Germinal center (tissue), 1 donor: ENCODE measurements at regions not wholly inside any gene's neighbourhood (a gene's known extent, or its start where the extent isn't known, plus 50 kb on each side); places are given as distances from the start of the nearest gene placed in this dataset.
"Not testable (repeated sequence)": the region's sequence is repeated elsewhere in the genome, so short reads cannot be mapped to it uniquely, and the experiment has no call there.

Source experiments
- DNase-seq: peaks from one replicate; pipeline ENCODE4 v3.0.0; 2012; ENCODE audit warnings: mixed read lengths, low spot score

DNA sequence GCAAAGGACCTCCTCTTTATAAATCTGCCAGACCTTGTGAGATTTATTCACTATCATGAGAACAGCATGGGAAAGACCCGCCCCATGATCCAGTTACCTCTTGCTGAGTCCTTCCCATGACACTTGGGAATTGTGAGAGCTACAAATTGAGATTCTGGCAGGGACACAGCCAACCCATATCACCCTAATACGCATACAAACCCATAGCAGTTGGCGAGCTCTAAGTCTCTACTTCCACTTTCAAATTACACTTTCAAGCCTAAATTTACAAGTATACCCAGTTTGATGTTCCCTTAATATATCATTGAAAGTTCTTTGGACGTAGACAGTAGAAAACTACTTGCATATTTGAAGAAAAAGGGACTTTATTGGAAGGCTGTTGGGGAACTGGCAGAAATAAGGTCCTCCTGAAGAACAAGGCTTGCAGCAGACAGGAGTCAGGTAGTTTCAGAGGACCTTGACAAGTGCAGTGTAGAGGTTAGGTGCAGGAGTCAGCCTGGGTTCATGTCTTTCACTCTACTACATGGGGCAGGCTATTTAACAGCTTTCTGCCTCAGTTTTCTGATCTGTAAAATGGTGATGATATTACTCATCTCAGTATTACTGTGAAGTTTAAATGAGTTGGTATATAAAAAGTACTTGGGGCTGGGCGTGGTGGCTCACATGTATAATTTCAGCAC lies 107.9 kb upstream of the EEF2KMT start:
- no peak for DNase-seq

DNA sequence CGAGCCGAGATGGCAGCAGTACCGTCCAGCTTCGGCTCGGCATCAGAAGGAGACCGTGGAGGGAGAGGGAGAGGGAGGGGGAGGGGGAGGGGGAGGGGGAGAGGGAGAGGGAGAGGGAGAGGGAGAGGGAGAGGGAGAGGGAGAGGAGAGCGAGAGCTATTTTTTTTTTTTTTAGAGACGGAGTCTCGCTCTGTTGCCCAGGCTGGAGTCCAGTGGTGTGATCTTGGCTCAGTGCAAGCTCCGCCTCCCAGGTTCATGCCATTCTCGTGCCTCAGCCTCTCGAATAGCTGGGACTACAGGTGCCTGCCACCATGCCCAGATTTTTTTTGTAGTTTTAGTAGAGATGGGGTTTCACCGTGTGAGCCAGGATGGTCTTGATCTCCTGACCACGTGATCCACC lies 106.1 kb upstream of the EEF2KMT start:
- DNase-seq, result not testable (repeated sequence)

DNA sequence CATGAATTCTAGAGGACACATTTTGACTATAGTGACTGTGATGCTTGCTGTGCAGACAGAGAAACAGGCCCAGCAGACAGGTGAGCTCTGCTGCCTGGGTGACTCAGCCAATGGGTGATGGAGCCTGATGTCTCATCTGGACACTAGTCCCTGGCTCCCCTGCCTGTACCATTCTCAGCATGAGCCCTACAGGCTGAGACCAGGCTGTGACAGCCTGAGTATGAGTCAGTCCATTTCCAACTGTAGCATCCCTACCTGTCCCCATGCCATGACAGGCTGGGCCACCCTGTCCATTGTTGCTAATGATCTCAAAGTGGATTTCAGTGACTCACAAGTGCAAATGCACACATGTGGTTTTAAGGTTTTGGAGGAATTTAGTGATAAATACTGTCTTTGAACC lies 102.5 kb upstream of the EEF2KMT start:
- DNase-seq, result no peak

DNA sequence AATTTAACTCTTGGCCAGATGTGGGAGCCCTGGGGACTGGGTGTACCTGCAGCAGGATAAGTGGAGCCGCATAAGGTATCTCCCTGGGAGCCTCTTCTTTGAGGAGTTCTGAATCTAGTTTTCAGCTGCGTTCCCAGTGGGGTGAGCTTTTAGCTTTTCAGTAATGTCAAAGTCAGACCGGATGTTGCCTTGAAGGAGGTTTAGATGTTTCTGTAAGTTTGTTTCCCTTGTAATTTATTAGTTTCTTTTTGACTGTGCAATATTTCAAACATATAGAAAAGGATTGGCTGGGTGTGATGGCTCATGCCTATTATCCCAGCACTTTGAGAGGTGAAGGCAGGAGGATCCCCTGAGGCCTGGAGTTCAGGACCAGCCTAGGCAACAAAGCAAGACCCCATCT lies 98.6 kb upstream of the EEF2KMT start:
- no peak for DNase-seq

DNA sequence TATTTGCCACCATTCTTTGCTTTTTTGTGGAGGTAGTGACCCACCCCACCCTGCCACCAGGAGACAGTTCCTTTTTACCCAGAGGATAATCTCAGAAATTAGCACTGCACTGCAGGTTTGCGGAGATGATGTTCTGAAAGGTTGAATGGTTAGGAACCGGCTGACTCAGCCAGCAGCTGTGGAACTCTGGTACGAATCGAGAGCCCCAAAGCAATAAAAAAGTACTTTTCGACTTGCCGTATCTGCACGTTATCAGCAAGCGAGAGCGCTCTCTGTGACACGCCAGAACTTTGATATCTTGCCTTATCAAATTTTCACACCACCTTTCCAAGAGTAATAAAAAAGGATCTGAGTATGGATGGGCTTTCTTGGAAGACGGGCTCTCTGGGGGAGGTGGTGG lies 96.3 kb upstream of the EEF2KMT start:
- DNase-seq, result no peak

DNA sequence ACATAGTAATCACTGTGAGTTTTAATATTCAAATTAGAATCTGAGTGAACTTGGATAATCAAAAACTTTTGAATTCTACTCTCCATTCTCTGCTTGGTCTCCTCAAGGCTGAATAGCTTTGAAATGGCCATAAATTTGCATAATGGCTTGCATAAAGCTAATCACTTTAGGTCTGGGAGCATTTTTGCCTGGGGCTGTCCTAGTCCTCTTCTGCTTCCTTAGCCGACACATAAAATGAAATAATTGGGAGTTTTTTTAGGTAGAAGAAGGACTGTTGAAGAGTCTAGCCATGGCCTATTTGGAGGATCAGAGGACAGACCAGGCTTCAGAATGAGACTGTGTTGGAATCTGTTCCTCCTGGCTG lies 91.4 kb upstream of the EEF2KMT start:
- DNase-seq, result no peak

DNA sequence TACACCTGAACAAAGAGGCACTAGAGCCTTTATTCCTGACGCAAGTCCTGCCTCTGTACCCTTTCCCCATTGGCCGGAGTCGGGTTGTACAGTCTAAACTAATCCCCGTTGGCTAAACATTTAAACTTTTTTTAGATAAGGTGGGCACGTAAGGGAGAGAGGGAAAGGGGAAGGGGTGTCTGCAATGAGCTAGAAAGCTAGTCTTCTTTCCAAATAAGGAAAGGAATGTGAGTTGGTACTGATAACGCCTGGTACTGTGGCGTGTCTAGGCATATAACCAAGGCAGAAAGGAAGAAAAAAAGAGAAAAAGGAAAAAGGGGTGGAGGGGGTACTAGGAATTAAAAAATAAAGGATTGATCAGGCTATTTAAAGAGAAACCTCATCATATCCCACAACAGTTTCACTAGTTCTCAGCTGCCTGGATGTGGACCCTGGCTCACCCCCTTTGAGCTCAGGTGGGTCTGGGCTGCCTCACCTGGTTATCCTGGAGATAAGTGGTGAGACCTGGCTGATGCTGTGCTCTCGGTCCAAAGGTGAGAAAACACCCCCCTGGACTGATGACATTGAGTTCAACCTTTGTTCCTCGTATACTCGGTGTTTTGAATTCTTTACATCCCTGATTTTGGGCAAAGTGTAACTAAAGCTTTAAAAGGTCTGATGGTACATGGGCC lies 90.9 kb upstream of the EEF2KMT start:
- no peak for DNase-seq

DNA sequence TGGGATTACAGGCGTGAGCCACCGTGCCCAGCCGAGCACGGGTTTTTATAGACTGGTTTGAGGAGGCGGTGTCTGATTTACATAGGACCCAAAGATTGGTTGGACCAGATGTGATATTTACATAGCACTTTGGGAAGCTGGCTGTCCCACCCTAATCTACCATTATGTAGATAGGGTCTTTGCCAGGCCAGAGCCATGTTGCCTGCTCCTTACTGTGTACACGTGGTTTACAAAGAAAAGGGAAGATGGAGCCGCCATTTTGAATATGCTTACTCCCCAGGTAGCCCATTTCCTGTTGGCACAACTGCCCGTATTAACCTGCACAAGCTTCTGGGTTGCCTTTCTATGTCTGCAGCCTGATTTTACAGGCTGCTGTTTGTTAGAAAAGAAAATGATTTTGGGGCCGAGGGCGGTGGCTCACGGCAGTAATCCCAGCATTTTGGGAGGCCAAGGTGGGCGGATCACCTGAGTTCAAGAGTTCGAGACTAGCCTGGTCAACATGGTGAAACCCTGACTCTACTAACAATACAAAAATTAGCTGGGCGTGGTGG lies 89.9 kb upstream of the EEF2KMT start:
- DNase-seq, result no peak

DNA sequence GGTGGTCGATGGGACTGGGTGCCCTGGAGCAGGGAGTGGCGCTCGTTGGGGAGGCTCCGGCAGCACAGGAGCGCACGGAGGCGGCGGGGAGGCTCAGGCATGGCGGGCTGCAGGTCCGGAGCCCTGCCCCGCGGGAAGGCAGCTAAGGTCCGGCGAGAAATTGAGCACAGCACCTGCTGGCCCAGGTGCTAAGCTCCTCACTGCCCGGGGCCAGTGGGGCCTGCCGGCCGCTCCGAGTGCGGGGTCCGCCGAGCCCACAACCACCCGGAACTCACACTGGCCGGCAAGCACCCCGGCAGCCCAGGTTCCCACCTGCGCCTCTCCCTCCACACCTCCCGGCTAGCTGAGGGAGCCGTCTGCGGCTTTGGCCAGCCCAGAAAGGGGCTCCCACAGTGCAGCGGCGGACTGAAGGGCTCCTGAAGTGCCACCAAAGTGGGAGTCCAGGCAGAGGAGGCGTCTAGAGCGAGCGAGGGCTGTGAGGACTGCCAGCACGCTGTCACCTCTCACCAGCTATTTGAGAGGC lies 88.8 kb upstream of the EEF2KMT start:
- DNase-seq, result no peak

DNA sequence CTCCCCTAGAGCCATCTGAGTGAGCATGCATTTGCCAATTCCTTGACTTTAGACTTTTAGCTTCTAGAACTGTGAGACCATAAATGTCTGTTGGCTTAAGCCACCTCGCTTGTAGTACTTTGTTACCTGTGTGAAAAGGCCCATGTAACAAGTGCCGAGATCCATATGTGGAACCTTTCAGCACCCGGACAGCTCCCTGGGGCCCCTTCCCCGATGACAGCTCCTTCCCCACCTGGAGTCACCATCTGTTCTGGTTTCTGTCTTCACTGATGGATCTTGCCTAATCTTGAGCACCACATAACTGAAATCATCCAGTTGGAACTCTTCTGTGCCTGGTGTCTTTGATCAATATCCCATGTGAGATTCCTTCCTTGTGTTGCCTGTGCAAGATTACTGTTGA lies 78.9 kb upstream of the EEF2KMT start:
- DNase-seq, result no peak

DNA sequence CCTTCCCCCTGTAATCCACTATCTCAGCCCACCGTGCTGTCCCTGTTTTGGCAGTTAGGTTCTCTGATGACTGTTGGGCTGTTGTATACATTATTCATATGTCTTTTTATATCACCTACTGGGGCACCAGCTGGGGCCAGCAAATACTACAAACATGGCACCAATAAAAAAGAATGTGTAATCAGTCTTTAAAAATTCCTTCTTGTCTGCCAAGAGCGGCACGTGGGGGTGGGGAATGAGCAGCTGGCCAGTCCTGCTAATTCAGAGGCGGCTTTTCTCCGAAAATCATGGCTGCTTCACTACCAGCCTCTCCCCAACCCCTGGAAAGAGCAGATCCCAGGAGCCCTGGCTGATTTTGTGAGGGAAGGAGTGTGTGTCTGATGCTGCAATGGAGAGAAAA lies 77.7 kb upstream of the EEF2KMT start:
- no peak for DNase-seq

DNA sequence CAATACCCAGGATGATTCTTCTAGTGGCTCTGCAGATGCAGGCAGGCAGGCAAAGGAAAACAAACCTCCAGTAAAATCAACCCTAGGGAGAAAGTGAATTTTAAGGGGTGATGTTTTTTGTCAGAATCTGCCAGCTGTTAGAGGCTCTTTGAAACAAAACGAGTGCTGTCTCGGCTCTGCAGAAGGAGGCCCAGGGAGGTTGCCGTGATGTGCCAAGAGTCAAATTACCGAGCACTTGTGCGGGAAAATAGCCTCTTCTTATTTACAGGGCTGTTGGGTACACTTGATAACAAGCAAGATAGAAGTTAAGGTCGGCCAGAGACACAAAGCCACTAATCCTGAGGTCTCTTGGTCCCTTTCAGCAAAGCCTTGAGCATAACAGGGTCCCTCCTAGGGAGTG lies 68.9 kb upstream of the EEF2KMT start:
- no peak for DNase-seq

DNA sequence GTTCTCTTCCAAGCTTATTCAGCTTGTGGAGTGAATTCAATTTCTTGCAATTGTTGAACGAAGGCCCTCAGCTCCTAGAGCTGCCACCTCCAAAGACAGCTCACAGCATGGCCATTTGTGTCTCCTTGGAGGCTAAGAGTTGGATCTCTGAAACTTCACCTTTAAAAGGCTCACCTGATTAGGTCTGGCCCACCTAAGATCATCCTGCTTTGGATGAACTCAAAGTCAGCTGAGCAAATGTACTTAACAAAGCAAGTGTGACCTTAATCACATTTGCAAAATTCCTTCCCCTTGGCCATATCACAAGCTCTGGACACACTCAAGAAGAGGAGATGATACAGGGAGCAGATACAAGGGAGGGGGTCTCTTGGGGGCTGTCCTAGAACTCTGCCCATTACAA lies 67.8 kb upstream of the EEF2KMT start:
- not testable (repeated sequence) for DNase-seq

DNA sequence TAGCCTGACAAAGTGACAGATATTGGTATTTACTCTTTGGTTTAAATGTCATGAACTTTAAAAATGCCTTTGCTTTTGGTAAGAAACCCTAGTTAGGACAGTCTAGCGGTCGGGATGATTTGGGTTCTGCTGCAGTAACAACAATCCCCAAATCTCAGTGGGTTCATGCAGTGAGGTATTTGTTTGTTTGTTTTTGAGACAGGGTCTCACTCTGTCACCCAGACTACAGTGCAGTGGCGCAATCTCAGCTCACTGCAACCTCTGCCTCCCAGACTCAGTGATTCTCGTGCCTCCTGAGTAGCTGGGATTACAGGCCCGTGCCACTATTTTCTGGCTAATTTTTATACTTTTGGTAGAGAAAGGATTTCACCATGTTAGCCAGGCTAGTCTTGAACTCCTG lies 65.2 kb upstream of the EEF2KMT start:
- not testable (repeated sequence) for DNase-seq

DNA sequence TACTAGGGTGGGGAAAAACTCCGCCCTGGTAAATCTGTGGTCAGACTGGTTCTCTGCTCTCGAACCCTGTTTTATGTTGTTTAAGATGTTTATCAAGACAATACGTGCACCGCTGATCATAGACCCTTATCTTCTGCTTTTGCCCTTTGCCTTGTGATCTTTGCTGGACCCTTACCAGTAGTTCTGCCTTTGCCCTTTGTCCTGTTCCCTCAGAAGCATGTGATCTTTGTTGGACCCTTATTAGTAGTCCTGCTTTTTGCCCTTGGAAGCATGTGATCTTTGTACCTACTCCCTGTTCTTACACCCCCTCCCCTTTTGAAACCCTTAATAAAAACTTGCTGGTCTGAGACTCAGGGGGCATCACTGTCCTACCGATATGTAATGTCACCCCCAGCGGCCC lies 64.3 kb upstream of the EEF2KMT start:
- not testable (repeated sequence) for DNase-seq

DNA sequence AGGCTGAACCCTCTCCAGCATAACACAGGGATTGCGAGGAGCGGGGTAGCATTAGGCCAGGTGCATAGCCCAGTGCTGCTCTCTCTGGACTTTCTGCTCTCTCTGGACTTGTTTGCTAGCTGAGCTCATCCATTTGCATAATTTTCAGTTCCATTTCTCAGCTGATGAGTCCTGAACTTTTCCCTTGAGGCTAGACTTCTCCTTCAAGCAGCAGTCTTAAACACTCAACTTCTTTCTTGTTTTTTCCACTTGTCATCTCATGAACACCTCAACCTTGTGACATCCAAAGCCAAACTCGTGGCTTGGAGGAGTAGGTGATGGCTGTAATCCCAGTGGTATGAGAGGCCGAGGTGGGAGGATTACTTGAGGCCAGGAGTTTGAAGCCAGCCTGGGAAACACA lies 62.4 kb upstream of the EEF2KMT start:
- DNase-seq, result not testable (repeated sequence)

DNA sequence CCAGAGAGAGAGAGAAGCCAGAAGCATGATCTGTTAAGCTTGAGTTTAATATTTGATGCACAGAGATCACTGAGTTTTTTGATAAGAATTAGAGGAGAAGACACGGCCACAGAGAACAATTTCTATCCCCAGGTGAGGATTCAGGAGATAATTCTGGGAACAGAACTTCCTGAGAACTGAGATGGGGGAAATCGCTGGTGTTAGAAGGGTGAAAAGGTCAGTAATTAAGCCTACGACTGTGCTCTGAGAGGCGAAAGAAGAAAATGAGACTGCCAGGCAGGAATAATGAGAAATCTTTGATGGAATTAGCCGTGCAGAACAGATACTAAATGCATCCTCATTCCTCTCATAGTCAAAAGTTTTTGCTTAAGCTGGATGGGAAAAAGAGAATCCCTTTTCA lies 61.9 kb upstream of the EEF2KMT start:
- not testable (repeated sequence) for DNase-seq

DNA sequence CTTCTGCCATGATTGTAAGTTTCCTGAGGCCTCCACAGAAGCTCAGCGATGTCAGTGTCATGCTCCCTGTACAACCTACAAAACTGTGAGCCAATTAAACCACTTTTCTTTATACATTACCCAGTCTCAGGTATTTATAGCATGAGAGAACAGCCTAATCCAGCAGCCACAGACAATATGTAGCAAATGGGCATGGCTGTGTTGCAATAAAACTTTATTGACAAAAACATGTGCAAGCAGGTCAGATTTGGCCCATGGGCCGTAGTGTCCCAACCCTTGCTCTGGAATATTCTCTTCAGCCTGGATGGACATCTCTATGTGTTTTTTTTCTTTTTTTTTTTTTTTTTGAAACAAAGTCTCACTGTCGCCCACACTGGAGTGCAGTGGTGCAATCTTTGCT lies 60.9 kb upstream of the EEF2KMT start:
- no peak for DNase-seq

DNA sequence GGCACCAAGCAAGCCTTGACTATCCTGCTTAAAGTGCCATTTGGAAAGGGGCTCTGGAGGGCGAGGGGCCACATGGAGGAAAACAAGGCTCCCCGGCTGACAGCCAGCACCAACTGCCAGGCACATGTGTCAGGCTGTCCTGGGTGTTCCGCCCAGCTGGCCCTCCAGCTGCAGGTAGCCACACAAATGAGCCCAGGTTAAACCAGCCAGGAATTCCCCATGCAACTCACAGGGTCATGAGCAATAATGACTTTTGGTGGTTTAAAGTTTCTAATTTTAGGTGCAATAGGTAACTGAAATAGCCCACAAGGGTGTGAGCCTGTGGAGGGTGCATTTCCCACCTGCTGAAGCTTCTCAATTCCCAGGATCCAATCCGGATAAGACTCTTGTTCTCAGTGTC lies 58.9 kb upstream of the EEF2KMT start:
- DNase-seq, result not testable (repeated sequence)

DNA sequence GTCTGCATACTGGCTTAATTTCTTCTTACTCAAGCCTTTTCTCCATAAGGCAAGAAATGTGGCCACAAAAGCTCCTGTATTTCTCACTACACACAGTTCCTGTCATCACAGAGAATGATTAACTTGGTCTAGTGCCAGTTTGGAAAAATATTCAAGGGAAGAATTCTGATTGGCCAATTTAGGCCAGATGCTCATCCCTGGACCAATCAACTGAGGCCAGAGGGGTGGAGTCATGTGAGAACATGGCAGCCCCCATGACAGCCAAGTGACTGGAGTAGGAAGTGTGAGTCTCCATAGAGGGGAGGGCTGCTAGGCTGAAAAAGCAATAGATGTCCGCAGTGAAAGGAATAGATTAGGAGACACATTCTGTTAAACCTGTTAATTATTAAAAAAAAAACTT lies 56.4 kb upstream of the EEF2KMT start:
- DNase-seq, result not testable (repeated sequence)

DNA sequence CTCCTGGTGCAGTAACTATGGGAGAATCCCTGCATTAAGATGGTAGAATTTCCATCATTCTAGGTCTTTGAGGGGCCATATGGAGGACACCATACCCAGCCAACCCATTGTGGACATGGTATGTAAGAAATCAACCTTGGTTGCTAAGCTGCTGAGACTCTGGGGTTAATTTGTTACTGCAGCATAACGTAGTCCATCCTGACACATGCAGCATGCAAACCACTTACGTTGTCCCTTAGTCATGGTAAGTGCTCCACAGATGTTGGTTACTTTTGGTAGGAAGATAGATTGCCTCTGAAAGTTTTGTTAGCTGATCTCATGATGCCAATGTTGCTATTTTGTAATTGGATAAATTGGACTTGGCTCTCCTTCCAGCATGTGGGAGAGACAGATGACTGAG lies 53.8 kb upstream of the EEF2KMT start:
- not testable (repeated sequence) for DNase-seq
